ENCODE measurements at regions not wholly inside any gene's neighbourhood (a gene's known extent, or its start where the extent isn't known, plus 50 kb on each side); places are given as distances from the start of the nearest gene placed in this dataset.

GRCh38 chr6:168213121-168213524, 106.5 kb downstream of the DACT2 start:
- TF ChIP-seq GATA2 (IDR thresholded peaks at IDR 0.05; ENCODE audit: low read depth, low read length) (no peak), GATA3 (IDR thresholded peaks at IDR 0.05; ENCODE audit: low read depth, low read length) (no peak)

Data from SH-SY5Y (cell line).